ENCODE measurements at regions not wholly inside any gene's neighbourhood (a gene's known extent, or its start where the extent isn't known, plus 50 kb on each side); places are given as distances from the start of the nearest gene placed in this dataset.

DNA sequence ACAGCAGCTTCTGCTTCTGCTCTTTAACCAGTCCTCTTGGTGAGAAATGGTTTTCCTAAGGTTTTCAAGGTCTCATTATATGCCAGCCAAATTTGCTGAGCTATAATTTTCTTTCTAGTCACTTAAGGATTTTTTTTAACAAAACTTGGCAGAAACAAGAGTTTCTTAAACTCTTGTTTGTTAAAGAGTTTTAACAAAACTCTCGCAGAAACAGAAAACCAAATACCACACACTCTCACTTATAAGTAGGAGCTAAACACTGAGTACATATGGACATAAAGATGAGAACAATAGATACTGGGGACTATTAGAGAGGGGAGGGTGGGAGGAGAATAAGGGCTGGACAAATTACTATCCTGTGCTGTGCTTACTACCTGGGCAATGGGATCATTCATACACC lies 908.3 kb downstream of the TUSC7 start:
- H3K27me3 ChIP-seq, result no peaks in the 10 kb centered on the region
- H3K27ac ChIP-seq, result no peak overlapping the region
- H3K4me1 ChIP-seq, result no peaks in the 10 kb centered on the region
- no peaks in the 10 kb centered on the region for H3K36me3 ChIP-seq
- TF ChIP-seq, protein P1, sequence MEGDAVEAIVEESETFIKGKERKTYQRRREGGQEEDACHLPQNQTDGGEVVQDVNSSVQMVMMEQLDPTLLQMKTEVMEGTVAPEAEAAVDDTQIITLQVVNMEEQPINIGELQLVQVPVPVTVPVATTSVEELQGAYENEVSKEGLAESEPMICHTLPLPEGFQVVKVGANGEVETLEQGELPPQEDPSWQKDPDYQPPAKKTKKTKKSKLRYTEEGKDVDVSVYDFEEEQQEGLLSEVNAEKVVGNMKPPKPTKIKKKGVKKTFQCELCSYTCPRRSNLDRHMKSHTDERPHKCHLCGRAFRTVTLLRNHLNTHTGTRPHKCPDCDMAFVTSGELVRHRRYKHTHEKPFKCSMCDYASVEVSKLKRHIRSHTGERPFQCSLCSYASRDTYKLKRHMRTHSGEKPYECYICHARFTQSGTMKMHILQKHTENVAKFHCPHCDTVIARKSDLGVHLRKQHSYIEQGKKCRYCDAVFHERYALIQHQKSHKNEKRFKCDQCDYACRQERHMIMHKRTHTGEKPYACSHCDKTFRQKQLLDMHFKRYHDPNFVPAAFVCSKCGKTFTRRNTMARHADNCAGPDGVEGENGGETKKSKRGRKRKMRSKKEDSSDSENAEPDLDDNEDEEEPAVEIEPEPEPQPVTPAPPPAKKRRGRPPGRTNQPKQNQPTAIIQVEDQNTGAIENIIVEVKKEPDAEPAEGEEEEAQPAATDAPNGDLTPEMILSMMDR (IDR thresholded peaks at IDR 0.05), result no peak
- TF ChIP-seq POLR2A (IDR thresholded peaks at IDR 0.05) (no peak), POLR2AphosphoS5 (IDR thresholded peaks at IDR 0.05) (no peak), EP300 (IDR thresholded peaks at IDR 0.05) (no peak)
- no peak for ATAC-seq
- H3K4me3 ChIP-seq, result no peak overlapping the region
- no peaks in the 10 kb centered on the region for H3K9me3 ChIP-seq
- 82 to 100% methylated on average over 1 of the region's 1 CpG for WGBS, 2 donors (ENCODE audit: low coverage in 1 of 2)

DNA sequence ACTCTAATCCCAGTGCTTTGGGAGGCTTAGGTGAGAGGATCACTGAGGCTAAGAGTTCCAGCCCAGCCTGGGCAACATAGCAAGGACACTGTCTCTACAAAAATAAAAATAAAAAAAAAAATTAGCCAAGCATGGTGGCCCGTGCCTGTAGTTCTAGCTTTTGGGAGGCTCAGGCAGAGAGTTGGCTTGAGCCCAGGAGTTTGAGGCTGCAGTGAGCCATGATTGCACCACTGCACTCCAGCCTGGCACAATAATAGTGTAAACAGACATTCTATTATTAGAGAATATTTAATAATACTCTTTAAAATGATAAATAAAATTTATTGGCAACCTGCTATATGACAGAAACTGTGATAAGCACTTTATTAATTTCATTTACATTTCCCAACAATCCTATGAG lies 908.9 kb downstream of the TUSC7 start:
- TF ChIP-seq POLR2A (IDR thresholded peaks at IDR 0.05), result no peak
- TF ChIP-seq EP300 (IDR thresholded peaks at IDR 0.05), result no peak
- TF ChIP-seq, protein P1 (IDR thresholded peaks at IDR 0.05), result no peak
- TF ChIP-seq POLR2AphosphoS5 (IDR thresholded peaks at IDR 0.05), result no peak
- H3K4me1 ChIP-seq, result no peaks in the 10 kb centered on the region
- H3K4me3 ChIP-seq, result no peak overlapping the region
- 31 to 75% methylated on average over 1 of the region's 1 CpG for WGBS, 2 donors (ENCODE audit: low coverage in 1 of 2)
- no peak for ATAC-seq
- no peaks in the 10 kb centered on the region for H3K27me3 ChIP-seq
- no peaks in the 10 kb centered on the region for H3K36me3 ChIP-seq
- no peak overlapping the region for H3K27ac ChIP-seq
- H3K9me3 ChIP-seq, result no peaks in the 10 kb centered on the region

DNA sequence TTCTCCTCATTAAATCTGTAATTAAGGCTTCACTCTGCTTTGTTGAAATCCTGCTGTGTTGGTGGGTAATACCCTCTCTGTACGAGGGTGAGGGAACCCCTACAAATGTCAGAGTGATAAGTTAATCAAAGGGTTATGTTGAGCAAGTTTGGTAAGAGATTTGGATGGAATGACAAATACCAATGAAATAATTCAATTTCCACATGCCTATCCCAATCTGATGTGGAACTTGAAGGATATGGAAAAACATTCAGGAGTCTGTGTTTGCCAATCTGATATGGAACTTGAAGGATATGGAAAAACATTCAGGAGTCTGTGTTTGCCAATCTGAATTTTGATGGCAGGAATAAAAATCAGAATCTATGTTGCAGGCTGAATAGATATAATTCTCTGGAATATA lies 910.2 kb downstream of the TUSC7 start:
- Histone ChIP-seq H3K36me3 (no peaks in the 10 kb centered on the region), H3K27me3 (no peaks in the 10 kb centered on the region), H3K4me1 (no peaks in the 10 kb centered on the region), H3K9me3 (no peaks in the 10 kb centered on the region), H3K4me3 (no peak overlapping the region), H3K27ac (no peak overlapping the region)
- ATAC-seq, result no peak
- WGBS, 2 donors (ENCODE audit: low coverage in 1 of 2), result 50 to 71% methylated on average over 1 of the region's 1 CpG
- TF ChIP-seq, protein P1 (IDR thresholded peaks at IDR 0.05), result no peak
- TF ChIP-seq POLR2AphosphoS5 (IDR thresholded peaks at IDR 0.05) (no peak), EP300 (IDR thresholded peaks at IDR 0.05) (no peak), POLR2A (IDR thresholded peaks at IDR 0.05) (no peak)

- no peaks in the 10 kb centered on the region for H3K27me3 ChIP-seq
- TF ChIP-seq, protein P1 (IDR thresholded peaks at IDR 0.05), result no peak
- no peak for TF ChIP-seq POLR2AphosphoS5 (IDR thresholded peaks at IDR 0.05)
- no peak for TF ChIP-seq POLR2A (IDR thresholded peaks at IDR 0.05)
- no peak for TF ChIP-seq EP300 (IDR thresholded peaks at IDR 0.05)
- no peaks in the 10 kb centered on the region for H3K36me3 ChIP-seq
- 52 to 62% methylated on average over 3 to 4 of the region's 4 CpGs for WGBS, 2 donors (ENCODE audit: low coverage in 1 of 2)
- H3K4me3 ChIP-seq, result no peak overlapping the region
- H3K4me1 ChIP-seq, result no peaks in the 10 kb centered on the region
- ATAC-seq, result no peak
- H3K9me3 ChIP-seq, result no peaks in the 10 kb centered on the region
- no peak overlapping the region for H3K27ac ChIP-seq
Observed at GRCh38 chr3:117622171-117622841, 912.7 kb downstream of the TUSC7 start.

DNA sequence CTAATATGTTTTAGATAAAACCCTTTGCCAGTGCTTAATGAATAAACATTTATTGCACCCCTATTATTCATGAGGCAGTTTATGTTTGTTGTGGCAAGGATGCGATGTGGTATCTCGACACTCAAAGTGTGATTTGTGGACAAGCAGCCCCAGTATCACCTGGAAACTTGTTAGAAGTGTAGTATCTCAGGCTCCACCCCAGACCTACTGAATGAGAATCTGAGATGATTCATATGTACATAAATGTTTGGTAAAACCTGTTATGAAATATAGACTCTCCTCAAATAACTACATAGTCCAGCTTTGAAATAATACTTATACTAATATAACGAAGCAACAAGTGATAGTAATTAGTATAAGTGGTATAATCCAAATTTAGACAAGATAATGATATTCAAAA lies 914.8 kb downstream of the TUSC7 start:
- Histone ChIP-seq H3K36me3 (no peaks in the 10 kb centered on the region), H3K4me3 (no peak overlapping the region), H3K4me1 (peaks cover 0 to 11% (median 0%) of the 10 kb centered on the region in 3 donors), H3K9me3 (no peaks in the 10 kb centered on the region), H3K27ac (no peak overlapping the region), H3K27me3 (no peaks in the 10 kb centered on the region)
- ATAC-seq, result no peak
- TF ChIP-seq POLR2AphosphoS5 (IDR thresholded peaks at IDR 0.05) (no peak), EP300 (IDR thresholded peaks at IDR 0.05) (no peak), POLR2A (IDR thresholded peaks at IDR 0.05) (no peak)
- TF ChIP-seq, protein P1 (IDR thresholded peaks at IDR 0.05), result no peak
- WGBS, 2 donors (ENCODE audit: low coverage in 1 of 2), result 94% methylated on average over 3 of the region's 3 CpGs
